ENCODE measurements at regions not wholly inside any gene's neighbourhood (a gene's known extent, or its start where the extent isn't known, plus 50 kb on each side); places are given as distances from the start of the nearest gene placed in this dataset.

DNA sequence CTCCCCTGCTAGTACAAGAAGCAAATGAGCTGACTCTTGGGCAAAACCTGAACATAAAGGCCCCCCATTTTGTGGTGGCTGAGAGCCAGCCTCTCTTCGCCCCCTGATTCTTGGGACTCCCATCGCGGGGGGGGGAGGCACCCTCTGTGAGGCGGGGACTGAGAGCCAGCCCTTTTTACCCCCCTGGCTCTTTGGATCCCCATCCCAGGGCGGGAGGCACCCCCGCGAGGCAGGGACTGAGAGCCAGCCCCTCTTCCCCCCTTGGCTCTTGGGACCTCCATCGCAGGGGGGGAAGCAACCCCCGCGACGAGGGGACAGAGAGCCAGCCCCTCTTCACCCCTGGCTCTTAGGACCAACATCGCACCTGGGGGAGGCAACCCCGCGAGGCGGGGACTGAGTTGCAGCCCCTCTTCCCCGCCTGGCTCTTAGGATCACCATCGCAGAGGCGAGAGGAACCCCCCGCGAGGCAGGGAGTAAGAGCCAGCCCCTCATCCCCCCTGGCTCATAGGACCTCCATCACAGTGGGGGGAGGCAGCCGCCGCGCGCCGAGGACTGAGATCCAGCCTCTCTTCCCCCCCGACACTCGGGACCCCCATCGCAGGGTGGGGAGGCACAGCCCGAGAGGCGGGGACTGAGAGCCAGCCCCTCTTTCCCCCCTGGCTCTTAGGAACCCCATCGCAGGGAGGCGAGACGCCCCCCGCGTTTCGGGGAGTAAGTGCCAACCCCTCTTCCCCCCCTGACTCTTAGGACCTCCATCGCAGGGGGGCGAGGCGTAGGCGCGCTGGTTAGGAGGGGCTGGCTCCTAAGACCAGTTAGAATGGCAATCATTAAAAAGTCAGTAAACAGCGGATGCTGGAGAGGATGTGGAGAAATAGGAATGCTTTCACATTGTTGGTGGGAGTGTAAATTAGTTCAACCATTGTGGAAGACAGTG is 2428.4 kb upstream of the PCDH20 start:
- Histone ChIP-seq H3K36me3 (ENCODE audit: insufficient read depth, low read length) (no peaks in the 10 kb centered on the region), H3K79me2 (ENCODE audit: insufficient read depth, low read length) (no peaks in the 10 kb centered on the region), H3K4me3 (ENCODE audit: low read length, poor library complexity, severe bottlenecking) (no peak overlapping the region), H3K27me3 (ENCODE audit: insufficient read depth, low read length, poor library complexity, severe bottlenecking) (no peaks in the 10 kb centered on the region), H3K4me2 (ENCODE audit: low read depth, low read length, poor library complexity, severe bottlenecking) (no peak overlapping the region), H3K9me2 (replicated peaks; ENCODE audit: low read depth, low read length) (no peaks in the 10 kb centered on the region), H3F3A (ENCODE audit: low read depth) (no peaks in the 10 kb centered on the region), H2AFZ (ENCODE audit: low read length) (no peak overlapping the region), H3K9me3 (ENCODE audit: insufficient read depth, low read depth, low read length) (no peaks in the 10 kb centered on the region; the same call in 1 of the 2 replicates), H4K20me1 (ENCODE audit: insufficient read depth, low read length, poor library complexity, severe bottlenecking) (no peaks in the 10 kb centered on the region), H3K4me1 (ENCODE audit: insufficient read depth, low read length, poor library complexity, severe bottlenecking) (no peaks in the 10 kb centered on the region), H3K9ac (ENCODE audit: low read depth, low read length, poor library complexity, severe bottlenecking) (no peak overlapping the region)
- TF ChIP-seq, protein P1, sequence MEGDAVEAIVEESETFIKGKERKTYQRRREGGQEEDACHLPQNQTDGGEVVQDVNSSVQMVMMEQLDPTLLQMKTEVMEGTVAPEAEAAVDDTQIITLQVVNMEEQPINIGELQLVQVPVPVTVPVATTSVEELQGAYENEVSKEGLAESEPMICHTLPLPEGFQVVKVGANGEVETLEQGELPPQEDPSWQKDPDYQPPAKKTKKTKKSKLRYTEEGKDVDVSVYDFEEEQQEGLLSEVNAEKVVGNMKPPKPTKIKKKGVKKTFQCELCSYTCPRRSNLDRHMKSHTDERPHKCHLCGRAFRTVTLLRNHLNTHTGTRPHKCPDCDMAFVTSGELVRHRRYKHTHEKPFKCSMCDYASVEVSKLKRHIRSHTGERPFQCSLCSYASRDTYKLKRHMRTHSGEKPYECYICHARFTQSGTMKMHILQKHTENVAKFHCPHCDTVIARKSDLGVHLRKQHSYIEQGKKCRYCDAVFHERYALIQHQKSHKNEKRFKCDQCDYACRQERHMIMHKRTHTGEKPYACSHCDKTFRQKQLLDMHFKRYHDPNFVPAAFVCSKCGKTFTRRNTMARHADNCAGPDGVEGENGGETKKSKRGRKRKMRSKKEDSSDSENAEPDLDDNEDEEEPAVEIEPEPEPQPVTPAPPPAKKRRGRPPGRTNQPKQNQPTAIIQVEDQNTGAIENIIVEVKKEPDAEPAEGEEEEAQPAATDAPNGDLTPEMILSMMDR (conservative IDR thresholded peaks at IDR 0.05; ENCODE audit: low read length) = no peak
- TF ChIP-seq EZH2phosphoT487 (IDR thresholded peaks at IDR 0.05; ENCODE audit: borderline replicate concordance) = no peak

DNA sequence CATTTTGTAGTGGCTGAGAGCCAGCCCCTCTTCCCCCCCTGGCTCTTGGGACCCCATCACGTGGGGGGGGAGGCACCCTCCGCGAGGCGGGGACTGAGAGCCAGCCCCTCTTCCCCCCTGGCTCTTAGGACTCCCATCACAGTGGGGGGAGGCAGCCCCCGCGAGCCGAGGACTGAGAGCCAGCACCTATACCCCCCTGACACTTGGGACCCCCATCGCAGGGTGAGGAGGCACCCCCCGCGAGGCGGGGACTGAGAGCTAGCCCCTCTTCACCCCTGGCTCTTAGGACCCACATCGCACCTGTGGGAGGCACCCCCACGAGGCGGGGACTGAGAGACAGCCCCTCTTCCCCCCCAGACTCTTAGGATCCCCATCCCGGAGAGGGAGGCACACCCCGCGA is 2426.5 kb upstream of the PCDH20 start:
- no peak overlapping the region for H3K4me2 ChIP-seq (ENCODE audit: low read depth, low read length, poor library complexity, severe bottlenecking)
- H3F3A ChIP-seq (ENCODE audit: low read depth) = no peaks in the 10 kb centered on the region
- no peaks in the 10 kb centered on the region for H3K27me3 ChIP-seq (ENCODE audit: insufficient read depth, low read length, poor library complexity, severe bottlenecking)
- H3K9me2 ChIP-seq (replicated peaks; ENCODE audit: low read depth, low read length) = no peaks in the 10 kb centered on the region
- no peaks in the 10 kb centered on the region for H3K4me1 ChIP-seq (ENCODE audit: insufficient read depth, low read length, poor library complexity, severe bottlenecking)
- no peak overlapping the region for H2AFZ ChIP-seq (ENCODE audit: low read length)
- no peaks in the 10 kb centered on the region for H4K20me1 ChIP-seq (ENCODE audit: insufficient read depth, low read length, poor library complexity, severe bottlenecking)
- TF ChIP-seq, protein P1 (conservative IDR thresholded peaks at IDR 0.05; ENCODE audit: low read length) = no peak
- TF ChIP-seq EZH2phosphoT487 (IDR thresholded peaks at IDR 0.05; ENCODE audit: borderline replicate concordance) = no peak
- no peak overlapping the region for H3K9ac ChIP-seq (ENCODE audit: low read depth, low read length, poor library complexity, severe bottlenecking)
- H3K79me2 ChIP-seq (ENCODE audit: insufficient read depth, low read length) = no peaks in the 10 kb centered on the region
- H3K36me3 ChIP-seq (ENCODE audit: insufficient read depth, low read length) = no peaks in the 10 kb centered on the region
- no peaks in the 10 kb centered on the region; the same call in 1 of the 2 replicates for H3K9me3 ChIP-seq (ENCODE audit: insufficient read depth, low read depth, low read length)
- H3K4me3 ChIP-seq (ENCODE audit: low read length, poor library complexity, severe bottlenecking) = no peak overlapping the region

- no peak for TF ChIP-seq EZH2phosphoT487 (IDR thresholded peaks at IDR 0.05; ENCODE audit: borderline replicate concordance)
- no peak overlapping the region for H2AFZ ChIP-seq (ENCODE audit: low read length)
- no peaks in the 10 kb centered on the region for H3K27me3 ChIP-seq (ENCODE audit: insufficient read depth, low read length, poor library complexity, severe bottlenecking)
- H3K4me2 ChIP-seq (ENCODE audit: low read depth, low read length, poor library complexity, severe bottlenecking) = no peak overlapping the region
- H3K4me1 ChIP-seq (ENCODE audit: insufficient read depth, low read length, poor library complexity, severe bottlenecking) = no peaks in the 10 kb centered on the region
- no peaks in the 10 kb centered on the region for H3K9me2 ChIP-seq (replicated peaks; ENCODE audit: low read depth, low read length)
- H3K9ac ChIP-seq (ENCODE audit: low read depth, low read length, poor library complexity, severe bottlenecking) = no peak overlapping the region
- H3F3A ChIP-seq (ENCODE audit: low read depth) = no peaks in the 10 kb centered on the region
- no peaks in the 10 kb centered on the region for H3K36me3 ChIP-seq (ENCODE audit: insufficient read depth, low read length)
- H3K9me3 ChIP-seq (ENCODE audit: insufficient read depth, low read depth, low read length) = no peaks in the 10 kb centered on the region; the same call in 1 of the 2 replicates
- H3K4me3 ChIP-seq (ENCODE audit: low read length, poor library complexity, severe bottlenecking) = no peak overlapping the region
- H3K79me2 ChIP-seq (ENCODE audit: insufficient read depth, low read length) = no peaks in the 10 kb centered on the region
- H4K20me1 ChIP-seq (ENCODE audit: insufficient read depth, low read length, poor library complexity, severe bottlenecking) = no peaks in the 10 kb centered on the region
Measured at GRCh38 chr13:63840551-63841421, 2425.1 kb upstream of the PCDH20 start.

All from Loucy (cell line).